Right renal cortex interstitium (tissue), 3 donors: ENCODE measurements at regions not wholly inside any gene's neighbourhood (a gene's known extent, or its start where the extent isn't known, plus 50 kb on each side); places are given as distances from the start of the nearest gene placed in this dataset.
"Not testable (repeated sequence)": the region's sequence is repeated elsewhere in the genome, so short reads cannot be mapped to it uniquely, and the experiment has no call there.

Experiments used
- DNase-seq, 3 donors: peaks; one replicate each; pipeline ENCODE4 v3.0.0-alpha.2; 2013; ENCODE audit warnings: low read depth in 3 of 3, low spot score in 2 of 3

- DNase-seq: no peak
Observed at GRCh38 chr20:50434653-50435396, 75.4 kb upstream of the PTPN1 start.

DNA sequence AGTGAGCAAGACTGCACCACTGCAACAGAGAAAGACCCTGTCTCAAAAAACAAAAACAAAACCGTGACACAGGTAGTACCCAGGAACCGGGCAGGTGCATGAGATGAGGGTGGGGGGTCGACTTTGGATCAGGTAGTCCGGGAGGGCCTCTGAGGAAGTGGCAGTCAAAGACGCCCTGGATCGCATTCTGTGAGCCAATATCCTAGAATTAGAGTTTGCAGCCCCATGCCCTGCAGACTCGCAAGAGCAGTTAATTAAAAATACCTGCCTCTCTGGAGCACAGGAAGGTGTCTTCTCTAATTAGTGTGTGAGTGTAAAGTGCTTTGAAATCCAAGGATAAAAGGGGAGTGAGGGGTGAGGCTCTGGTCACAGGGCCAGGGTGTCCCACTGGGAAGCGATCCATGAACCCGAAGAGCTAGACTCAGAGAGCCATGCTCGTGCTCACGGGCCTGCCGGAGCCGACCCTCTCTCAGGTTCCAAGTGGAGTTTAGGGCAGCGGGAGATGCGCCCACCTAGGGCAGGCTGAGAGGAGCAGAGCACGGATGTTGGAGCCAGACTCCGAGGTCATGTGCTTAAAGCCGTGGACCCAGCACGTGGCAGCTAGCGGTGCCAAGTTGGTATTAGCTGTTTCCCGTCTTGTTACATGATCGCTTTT is 74.7 kb upstream of the PTPN1 start:
- no peak for DNase-seq

DNA sequence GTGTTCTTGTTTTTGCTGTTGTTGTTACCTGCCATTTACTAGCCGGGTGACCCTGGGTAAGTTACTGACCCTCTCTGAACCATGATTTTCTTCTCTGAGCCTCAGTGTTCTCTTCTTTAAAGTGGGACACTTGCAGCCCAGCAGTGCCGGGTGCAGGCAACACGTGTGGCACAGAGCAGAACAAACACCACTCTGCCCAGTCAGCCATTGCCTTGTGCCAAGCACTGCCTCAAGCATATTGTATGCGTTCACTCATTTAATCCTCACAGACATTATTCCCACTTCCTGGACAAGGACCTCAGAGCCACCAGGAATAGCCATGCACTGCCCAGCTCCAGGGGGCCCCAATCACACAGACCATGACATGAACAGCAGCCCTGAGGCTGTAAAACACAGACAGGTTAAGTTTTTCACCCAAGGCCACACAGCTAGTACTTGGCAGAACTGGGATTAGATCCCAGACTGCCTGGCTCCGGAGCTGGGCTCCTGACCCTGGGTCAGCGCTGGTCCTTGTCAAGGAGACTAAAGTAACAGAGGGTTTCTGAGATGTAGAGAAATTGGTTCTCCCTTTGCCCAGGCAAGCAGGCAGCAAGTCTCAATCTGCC is 74.0 kb upstream of the PTPN1 start:
- no peak for DNase-seq

DNA sequence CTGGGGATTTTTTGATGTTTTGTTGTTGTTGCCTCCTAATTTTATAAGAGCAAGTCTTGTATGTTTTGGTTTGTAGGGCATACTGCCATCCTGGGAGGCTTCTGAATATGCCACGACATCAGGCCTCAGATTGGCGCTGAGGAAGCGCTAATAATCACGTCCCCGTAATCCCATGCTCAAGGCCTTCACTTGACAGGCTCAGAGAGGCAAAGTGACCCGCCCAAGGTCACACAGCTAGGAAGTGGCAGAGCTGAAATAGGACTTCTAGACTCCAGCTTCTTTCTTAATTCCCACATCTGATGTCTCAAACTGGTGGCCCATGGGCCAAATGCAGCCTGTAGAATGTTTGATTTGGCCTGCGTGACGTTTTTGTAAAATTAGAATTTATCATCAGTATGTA is 73.5 kb upstream of the PTPN1 start:
- DNase-seq: no peak

DNA sequence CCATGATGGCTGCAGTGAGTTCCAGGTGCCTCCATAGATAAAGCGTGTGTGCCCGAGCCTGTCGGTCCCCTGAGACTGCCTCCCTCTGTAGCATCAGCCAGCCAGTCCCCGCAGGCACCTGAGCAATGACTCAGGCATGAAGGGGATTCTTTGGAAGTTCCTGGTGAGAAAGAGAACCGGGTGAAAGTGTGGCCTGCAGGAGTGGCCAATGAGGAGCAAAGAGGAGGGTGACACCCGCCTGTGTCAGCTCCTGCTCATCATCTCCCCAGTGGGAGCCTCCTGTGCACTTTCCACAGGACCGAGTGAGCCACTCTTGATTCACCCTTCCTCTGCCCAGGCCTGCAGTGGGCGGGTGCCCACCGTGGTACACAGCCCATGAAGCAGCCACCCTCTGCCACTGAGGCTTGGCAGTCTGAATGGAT is 71.2 kb upstream of the PTPN1 start:
- no peak for DNase-seq

GRCh38 chr20:50439539-50440453 is 70.4 kb upstream of the PTPN1 start:
- DNase-seq: no peak

- DNase-seq: no peak
Observed at GRCh38 chr20:50442512-50442911, 67.7 kb upstream of the PTPN1 start.

DNA sequence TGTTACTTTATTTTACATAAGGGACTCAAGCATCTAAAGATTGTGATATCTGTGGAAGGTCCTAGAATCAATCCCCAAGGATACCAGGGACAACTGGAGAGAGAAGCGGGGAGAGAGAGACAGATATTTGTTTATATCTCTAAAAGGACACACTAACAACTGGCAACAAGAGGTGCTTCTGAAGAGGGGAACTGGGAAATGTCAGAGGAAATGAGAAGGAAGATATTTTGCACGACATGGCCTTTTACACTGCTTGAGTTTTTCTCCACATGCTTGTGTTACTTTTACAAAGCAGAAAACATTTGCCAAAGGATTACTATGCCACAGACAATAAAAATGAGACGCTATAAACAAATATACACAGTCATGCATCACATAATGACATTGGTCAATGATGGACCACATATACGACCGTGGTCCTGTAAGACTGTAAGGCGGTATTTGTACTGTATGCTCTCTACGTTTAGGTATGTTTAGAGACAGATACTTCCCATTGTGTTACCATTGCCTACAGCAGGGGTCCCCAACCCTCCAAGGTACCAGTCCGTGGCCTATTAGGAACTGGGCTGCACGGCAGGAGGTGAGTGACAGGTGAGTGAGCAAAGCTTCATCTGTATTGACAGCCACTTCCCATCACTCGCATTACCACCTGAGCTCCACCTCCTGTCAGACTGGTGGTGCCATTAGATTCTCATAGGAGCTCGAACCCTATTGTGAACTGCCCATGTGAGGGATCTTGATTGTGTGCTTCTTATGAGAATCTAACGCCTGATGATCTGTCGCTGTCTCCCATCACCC is 64.6 kb upstream of the PTPN1 start:
- no peak for DNase-seq

- no peak for DNase-seq
Observed at GRCh38 chr20:50446351-50447101, 63.7 kb upstream of the PTPN1 start.

- DNase-seq: no peak
Observed at GRCh38 chr20:50447102-50447804, 62.9 kb upstream of the PTPN1 start.

GRCh38 chr20:50447817-50448216 is 62.4 kb upstream of the PTPN1 start:
- no peak for DNase-seq

DNA sequence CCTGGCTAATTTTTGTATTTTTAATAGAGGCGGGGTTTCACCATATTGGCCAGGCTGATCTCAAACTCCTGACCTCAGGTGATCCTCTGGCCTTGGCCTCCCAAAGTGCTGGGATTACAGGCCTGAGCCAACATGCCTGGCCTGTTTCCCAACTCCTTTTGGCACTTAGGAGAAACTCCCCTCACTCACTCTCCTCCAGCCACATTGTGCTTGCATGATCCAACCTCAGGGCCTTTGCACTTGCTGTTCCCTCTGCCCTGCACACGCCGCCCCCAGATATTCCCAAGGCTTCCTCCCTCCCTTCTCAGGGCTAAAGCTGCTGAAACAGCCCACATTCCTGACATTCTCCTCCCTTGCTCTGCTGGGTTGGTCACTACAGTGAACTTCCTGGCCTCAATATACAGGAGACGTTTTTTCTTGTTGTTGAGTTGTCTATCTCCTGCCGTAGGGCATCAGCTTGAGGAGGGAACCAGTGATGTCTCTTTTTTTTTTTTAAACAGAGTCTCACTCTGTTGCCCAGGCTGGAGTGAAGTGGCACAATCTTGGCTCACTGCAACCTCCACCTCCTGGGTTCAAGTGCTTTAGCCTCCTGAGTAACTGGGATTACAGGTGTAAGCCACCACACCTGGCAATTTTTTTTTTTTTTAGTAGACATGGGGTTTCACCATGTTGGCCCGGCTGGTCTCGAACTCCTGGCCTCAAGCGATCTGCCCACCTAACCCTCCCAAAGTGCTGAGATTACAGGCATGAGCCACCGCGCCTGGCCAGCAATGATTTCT is 61.4 kb upstream of the PTPN1 start:
- not testable (repeated sequence) for DNase-seq

DNA sequence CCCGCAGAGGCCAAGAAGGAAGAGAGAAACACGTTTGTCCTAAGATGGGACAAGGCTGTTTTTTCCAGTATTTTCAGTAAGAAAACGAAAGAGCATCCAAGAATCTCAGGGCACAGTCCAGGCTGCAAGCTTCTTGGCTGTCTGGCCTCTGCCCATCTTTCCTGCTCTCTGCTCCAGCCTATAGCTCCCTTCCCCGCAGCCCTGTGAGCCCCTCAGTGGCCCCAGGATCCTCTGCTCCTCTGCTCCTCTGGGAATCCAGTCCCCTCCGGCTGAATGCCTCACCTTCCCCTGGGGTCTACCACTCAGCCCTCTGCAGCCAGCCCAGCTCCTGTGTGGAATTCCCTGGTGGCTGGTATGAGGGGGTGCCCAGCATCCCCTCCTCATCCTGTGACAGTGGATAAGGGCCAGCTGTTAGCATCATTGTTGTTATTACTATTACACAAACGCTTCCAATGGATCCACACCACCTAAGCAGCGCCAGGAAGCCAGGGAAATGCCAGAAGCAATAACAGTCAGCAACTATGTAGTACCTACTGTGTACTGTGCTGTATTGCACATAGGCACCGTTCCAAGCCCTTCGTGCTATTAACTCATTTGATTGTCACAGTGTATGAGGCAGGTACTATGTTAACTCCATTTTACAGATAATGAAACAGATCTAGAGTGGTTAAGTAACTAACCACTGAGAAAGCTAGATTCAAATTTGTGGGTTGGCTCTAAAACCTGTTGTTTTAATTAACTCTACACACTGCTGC is 60.3 kb upstream of the PTPN1 start:
- DNase-seq: no peak

DNA sequence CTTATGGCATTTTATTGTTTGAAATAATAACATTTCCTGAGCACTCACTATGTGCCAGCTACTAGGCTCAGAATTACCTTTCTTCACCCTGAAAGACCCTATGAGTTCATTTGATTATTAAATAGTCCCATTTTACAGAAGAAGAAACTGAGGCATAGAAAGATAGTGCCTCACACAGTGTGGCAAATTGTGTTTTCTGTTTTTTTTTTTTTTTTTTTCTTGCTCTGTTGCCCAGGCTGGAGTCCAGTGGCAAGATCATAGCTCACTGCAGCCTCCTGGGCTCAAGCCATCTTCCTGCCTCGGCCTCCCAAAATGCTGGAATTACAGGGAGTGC is 59.7 kb upstream of the PTPN1 start:
- DNase-seq: no peak

DNA sequence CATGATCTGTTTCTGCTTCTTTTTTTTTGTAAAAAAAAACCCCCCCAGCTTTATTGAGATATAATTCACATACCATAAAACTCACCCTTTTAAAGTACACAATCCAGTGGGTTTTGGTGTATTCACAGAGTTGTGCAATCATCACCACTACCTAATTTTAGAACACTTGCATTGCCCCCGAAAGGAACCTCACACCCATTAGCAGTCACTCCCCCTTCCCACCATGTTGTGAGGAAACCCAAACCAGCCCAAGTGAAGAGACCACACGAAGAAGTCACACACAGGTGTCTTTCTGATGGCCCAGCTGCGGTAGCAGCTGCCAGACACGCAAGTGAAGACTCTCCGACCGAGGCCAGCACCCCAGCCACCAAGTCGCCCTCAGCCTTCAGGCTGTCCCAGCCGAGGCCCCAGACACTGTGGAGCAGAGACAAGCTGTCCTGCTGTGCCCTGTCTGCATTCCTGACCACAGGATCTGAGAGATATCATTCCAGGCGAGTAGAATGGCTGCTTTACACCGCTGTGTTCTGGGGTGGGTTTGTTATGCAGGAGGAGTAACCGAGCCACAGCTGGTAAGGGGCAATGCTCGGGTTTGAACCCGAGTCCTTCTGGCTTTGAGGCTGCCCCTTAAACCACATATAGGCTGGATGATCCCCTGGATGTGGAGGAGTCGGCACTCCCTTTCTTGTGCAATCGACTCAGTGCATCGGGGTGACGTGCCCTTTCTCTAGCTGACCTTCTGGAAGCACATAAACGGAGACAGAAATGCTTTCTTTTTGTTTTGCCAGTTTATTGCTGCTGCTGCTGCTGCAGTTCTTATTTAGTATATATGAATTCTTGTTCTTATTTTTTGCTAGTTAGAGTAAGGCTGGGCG is 59.1 kb upstream of the PTPN1 start:
- DNase-seq: no peak

- DNase-seq: not testable (repeated sequence)
Observed at GRCh38 chr20:50451792-50452425, 58.3 kb upstream of the PTPN1 start.
